GM21717 (cell line): ENCODE measurements at regions not wholly inside any gene's neighbourhood (a gene's known extent, or its start where the extent isn't known, plus 50 kb on each side); places are given as distances from the start of the nearest gene placed in this dataset.
"Not testable (repeated sequence)": the region's sequence is repeated elsewhere in the genome, so short reads cannot be mapped to it uniquely, and the experiment has no call there.

Source experiments
- ATAC-seq: cut with Tn5 transposase; IDR thresholded peaks from one replicate; pipeline ENCODE4 v1.9.1; 2021; ENCODE audit warnings: mild to moderate bottlenecking, moderate library complexity; ENCODE audit not compliant: unreplicated experiment

DNA sequence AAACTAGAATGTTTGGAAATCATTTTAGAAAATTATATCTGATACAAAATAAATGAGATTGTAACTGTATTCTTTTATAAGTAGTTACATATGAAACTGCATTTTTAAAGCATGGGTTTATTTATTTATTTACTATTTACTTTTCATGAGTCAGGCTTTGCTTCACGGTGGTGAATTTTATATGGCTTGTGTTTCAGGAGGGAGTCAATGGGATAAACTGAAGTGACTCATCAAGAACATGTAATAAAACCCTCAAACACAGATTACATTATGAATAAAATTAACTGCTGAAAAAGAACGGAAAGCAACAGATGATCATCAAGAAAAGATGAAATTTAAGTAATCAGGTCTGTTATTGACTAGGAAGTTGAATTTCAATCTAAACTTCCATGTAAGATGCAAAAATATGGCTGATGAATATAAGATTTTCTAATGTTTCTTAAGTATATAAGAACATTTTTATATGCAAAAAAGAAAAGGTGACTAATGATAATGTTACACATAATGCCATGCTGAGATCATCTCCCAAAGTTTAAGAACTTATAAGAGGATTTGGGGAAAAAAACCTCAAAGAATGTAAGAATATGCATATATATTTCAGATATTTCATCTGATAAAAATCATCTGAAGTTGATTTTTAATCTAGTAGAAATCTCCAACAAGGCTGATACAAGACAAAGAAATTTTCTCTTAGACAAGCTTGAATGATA lies 383.6 kb downstream of the SLITRK1 start:
- ATAC-seq: no peak

DNA sequence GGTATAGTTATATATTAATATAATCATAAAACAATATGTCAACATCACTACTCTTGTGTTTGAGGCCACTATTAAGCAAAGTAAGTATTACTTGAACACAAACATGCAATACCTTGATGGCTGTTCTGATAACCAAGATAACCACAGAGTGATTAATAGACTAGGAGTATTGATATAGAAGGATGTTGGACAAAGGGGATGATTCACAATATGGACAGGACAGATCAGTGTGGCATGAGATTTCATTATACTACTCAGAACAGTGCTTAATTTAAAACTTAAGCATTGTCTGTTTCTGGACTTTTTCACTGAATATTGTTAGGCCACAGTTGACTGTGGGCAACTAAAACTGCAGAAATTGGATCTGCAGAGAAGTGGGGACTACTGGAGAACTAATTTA lies 384.2 kb downstream of the SLITRK1 start:
- ATAC-seq: no peak

DNA sequence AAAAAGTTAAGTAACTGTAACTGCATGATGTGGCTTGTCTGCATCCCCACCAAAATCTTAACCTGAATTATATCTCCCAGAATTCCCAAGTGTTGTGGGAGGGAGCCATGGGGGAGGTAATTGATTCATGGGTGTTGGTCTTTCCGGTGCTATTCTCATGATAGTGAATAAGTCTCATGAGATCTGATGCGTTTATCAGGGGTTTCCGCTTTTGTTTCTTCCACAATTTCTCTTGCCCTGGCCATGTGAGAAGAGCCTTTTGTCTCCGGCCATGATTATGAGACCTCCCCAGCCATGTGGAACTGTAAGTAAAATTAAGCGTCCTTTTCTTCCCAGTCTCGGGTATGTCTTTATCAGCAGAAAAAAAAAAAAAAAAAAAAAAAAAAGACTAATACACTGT lies 385.8 kb downstream of the SLITRK1 start:
- ATAC-seq: no peak

DNA sequence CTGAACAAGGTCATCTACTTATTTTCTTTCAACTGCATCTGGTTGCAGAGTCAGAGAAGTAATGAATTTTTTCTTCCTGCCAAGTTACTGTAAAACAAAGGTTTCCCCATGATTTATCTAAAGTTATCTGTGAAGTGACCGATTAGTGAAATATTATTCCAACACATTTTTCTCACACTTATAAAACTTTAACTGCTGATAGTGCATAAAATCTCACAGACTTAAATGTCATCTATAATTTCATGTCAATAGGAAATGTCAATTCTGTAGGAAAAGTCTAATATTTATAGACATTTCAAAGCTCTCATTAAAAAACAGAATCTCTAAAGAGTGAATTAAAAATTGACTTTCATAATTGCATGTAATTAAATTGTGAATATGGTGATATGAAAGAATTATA lies 397.2 kb downstream of the SLITRK1 start:
- ATAC-seq: no peak

DNA sequence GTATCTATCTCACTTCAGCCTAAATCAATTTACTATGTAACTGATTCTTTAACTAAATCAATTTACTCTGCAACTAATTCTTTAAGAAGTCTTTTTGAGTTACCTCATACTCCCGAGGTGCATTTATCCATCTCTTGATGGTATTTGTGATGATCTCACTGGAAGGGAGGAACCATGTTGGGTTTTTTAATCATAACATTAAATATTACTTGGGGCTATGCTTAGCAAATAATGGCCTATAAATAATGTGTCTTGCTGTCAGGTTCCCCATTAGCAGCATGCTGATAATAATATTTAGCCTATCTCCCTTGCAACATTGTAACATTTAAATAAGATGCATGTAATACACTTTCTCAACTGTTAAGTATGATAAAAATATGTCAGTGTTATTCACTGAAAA lies 411.3 kb downstream of the SLITRK1 start:
- no peak for ATAC-seq

DNA sequence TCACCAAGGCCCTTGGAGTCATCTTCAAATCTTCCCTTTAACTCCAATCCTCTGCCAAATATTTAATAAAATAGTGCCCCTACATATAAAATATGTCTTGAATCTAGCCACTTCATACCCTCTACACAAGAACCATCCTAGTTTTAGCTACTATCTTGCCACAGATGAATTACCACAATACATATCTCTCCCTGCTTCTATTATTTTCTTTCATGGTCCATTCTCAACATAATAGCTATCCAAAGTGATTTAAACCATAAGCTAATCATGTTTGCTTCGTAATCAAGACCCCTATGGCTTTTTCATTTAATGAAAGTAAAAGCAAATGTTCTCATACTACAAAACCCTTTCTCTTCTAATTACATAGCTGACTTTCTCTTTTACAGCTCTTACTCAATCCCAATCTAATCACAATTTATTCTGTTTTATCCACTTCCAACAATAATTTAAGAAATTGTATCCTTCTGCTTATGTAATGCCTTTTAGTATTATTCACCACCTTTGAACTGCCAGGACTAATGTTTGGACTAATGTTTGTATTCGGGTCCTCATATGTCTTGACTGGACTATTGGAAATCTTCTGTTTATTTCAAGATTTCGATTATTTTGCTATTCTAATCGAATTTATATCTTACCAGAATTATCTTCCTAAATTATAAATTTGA lies 412.0 kb downstream of the SLITRK1 start:
- ATAC-seq: no peak

DNA sequence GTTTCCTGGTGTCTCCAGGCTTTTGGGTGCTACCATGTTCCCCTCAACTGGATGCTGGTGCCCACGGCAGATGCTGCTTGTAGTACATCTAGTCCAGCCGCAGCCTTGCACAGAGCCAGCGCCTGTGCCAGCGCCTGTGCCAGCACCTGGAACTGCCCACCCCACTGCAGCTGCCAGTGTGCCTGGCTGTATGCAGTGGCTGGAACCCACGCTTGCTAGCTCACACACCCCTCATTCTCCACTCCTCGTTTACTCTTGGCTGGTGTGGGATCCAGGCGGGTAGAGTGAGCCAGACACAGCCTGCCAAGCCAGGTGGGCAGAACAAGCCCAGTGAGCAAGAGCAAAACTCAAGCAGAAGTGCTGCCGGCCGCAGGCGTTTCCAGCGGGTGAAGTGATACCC lies 428.6 kb downstream of the SLITRK1 start:
- ATAC-seq: no peak

DNA sequence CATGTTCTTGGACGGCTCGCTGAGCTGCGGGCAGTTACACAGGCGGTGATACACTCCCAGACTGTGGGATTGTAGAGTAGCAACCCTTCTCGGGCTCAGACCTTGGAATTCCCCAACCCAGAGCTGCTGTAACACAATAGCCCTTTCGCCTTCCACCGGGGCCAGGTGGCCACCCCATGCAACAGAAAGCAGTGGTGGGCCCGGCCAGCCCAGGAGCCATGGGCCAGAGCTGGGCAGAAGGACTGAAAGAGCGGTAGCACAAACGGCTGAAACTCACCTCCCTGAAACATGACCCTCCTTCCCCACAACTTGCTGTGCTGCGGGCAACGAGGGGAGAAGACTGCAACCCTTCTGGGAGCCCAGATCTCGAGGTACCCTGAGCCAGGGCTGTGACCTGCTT lies 429.0 kb downstream of the SLITRK1 start:
- no peak for ATAC-seq

DNA sequence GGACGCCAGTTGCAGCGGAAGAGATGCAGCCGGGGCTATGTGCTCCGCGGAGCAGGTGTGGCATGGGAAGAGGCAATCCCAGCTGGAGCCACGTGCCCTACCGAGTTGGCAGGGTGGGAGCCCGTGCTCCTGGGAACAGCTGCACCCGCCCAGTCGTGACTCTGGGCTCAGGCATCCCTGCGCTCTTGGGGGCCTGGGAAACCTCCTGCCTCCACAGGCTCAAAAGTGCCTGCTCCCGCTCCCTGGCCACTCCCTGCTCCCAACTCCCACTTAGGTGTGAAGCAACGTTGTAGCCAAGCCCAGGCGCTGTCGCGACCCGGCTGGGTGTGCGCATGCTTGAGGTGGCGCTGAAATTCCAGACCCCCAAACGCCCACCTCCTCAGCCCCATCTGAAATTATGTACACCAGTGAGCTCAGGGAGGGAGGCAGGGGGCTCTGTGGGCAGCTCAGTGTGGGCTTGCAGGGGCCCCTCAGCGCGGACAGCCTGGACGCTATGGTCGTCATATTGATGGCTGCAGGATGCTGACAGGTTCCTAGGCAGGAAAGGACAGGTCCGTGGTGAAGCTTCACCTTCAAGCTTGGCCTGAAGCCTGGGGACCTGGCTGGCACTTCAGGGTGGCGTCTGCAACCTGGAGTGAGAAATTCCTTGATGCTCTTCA lies 429.9 kb downstream of the SLITRK1 start:
- no peak for ATAC-seq

DNA sequence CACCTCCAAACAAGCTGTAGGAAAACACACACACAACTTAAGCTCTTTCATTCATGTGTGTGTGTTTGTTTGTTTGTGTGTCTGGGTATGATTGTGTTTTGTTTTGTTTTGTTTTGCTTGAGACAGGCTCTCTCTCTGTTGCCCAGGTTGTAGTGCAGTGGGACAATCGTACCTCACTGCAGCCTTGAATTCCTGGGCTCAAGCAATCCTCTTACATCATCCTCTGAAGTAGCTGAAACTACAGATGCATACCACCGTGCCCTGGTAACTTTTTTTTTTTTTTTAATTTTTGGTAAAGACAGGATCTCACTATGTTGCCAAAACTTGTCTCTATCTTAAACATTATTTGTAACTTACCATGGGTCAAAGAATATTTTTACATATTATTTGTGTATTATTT lies 431.7 kb downstream of the SLITRK1 start:
- ATAC-seq: no peak

DNA sequence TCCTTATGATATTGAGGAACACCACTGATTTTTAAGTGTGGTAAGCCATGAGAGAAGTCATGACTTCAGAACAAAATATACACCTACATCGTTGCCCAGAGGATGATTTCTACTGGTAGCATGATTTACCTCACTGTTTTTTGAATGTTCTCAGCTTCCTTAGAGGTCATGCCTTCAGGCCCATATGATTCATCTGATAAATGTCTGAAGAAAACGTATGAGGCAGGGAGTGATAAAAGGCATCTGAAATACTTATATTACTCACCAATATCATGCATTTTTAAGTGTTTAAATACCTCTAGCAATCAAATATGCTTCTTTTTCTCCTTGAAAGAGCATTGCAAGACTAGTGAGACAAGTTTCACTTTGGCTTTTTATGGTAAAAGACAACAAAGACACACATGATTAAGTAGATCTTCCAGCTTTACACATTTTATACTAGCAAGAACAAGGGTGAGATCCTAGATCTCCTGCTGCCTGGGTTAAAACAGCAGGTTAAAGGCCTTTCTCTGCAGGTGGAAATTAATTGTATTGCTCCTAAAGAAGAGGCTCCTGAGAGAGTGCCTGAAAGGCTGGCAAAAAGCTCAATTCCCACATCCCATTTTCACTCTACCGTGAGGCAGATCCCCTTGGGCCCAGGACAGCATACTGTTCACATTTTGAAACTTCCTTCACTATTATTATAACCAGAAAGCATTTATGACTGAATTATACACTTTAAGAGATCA lies 432.4 kb downstream of the SLITRK1 start:
- ATAC-seq: no peak

DNA sequence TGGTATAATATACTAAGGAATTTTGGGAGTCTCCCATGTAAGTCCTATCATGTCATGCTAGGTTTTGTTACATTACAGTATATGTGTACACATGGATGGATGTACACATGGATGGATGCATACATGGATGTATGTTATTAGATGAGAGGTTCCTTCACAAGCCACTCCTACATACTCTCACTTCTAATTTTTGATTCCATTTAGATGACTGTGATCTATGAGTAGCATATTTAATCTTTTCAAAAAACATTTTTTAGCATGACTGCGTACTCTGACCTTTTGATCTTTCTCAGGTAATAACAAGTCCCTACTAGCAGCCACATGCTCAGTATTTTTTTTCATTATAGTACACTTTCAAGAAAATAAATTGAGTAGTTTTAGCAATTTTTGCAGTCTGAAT lies 441.8 kb downstream of the SLITRK1 start:
- no peak for ATAC-seq

DNA sequence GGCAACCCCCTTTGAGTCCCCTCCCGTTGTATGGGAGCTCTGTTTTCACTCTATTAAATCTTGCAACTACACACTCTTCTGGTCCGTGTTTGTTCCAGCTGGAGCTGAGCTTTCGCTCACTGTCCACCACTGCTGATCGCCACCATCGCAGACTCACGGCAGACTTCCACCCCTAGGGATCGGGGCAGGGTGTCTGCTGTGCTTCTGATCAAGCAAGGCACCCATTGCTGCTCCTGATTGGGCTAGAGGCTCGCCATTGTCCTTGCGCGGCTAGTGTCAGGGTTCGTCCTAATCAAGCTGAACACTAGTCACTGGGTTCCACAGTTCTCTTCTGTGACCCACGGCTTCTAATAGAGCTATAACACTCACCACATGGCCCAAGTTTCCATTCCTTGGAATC lies 442.8 kb downstream of the SLITRK1 start:
- ATAC-seq: not testable (repeated sequence)

DNA sequence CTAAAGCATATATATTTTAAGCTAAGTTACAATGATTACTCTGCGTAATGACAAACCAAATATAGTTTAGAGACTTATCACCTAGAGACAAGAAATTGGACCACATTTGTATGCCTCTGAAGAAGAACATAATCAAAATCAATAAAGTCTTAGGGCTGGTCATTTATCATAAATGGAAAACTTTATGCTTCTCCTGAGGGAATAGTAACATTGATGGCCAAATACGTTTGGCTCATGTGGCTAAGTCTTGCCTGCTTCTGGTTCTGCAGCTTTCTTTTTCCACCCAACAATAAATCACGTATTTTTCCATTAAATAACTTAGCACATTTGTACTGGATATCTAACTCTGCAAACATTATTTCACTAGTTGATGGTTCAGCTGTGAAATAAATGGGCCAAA lies 458.4 kb downstream of the SLITRK1 start:
- ATAC-seq: no peak

DNA sequence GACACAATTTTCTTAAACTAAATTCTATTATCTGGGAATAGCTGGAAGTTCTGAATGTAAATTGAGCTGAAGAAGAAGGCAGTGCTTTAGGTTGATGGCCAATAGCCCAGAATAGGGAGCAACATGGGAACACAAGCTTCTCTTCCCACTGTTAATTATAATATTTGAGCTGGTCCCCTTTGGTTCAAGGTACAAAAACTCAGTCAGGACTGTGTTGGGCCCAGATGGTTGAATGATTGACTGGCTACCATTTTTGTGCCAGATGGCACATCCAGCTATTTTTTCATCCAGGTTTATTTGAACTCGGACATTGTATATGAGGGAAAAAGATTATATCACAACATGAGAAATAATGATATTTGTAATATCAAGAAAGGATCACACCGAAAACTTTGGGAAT lies 458.9 kb downstream of the SLITRK1 start:
- ATAC-seq: no peak

DNA sequence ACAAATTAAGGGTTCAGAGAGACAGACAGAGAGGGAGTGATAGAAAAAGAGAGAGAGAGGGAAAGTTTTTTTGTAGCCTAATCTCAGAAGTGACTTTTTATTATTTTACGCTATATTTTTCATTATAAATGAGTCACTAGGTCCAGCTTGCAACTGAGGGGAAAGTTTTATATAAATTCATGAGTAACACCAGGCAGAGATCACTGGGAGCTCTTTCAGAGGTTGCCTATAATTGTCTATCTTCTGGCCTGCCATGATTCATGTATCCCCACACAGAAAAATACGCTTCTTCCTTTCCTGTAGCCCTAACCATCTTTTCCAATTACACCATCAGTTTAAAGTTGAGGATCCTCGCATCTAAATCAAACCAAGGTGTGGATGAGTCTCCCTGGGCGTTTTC lies 467.9 kb downstream of the SLITRK1 start:
- no peak for ATAC-seq

DNA sequence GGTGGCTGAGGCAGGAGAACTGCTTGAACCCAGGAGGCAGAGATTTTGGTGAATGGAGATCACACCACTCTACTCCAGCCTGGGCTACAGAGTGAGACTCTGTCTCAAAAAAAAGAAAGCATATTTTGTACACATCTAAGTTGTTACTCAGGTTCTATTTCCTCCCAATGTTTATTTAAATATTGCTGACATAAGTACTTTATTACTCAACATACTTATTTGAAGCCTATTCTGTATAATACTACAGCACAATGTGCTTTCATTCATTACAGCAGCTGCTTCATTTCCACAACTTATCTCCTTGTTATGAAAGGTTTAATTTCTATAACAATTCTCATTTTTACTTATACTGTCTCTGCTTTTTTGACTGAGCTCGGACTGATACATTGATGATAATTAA lies 495.7 kb downstream of the SLITRK1 start:
- no peak for ATAC-seq

DNA sequence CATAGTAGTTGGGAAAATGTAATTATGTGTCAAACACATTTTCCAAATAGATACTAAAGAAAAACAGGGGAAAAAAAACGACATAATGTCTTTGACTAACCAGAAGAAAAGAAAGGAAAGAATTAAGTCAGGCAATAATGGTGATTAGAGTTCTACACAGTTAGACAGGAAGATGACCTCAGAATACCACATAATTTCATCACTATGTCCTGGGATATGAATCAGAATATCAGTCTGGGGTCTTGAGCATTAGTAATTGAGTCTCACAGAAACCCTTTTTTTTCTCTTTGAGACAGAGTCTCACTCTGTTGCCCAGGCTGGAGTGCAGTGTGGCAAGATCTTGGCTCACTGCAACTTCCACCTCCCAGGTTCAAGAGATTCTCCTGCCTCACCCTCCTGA lies 503.4 kb downstream of the SLITRK1 start:
- no peak for ATAC-seq

DNA sequence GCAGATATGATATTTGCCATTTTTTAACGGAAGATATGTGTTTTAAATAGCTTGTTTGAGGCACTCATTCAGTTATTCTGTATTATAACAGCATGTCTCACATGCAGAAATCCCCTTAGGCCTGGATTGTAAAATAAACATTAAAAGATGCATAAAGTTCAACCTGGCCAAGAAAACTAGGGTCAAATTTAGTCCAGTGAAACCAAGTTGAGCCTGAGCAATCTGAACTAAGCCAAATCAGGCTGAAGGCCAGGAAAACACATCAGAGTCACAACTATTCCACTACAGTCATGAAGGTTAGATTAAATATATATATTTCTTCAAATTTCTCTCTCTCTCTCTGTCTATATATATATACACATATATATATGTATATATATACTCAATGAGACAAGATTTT lies 504.8 kb downstream of the SLITRK1 start:
- no peak for ATAC-seq

DNA sequence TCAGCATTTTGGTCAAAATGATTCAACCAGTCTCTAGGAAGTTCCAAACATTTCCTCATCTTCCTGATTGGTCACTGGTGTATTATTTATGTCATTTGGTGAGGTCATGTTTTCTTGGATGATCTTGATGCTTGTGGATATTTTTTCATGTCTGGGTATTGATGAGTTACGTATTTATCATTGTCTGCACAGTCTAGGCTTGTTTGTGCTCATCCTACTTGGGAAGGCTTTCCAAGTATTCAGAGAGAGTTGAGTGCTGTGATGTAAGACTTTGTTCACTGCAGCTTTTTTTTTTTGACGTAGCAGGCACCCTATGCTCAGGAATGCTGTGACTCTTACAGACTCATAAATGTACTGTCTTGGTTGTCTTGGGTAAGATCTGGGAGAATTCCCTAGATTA lies 509.5 kb downstream of the SLITRK1 start:
- ATAC-seq: no peak

DNA sequence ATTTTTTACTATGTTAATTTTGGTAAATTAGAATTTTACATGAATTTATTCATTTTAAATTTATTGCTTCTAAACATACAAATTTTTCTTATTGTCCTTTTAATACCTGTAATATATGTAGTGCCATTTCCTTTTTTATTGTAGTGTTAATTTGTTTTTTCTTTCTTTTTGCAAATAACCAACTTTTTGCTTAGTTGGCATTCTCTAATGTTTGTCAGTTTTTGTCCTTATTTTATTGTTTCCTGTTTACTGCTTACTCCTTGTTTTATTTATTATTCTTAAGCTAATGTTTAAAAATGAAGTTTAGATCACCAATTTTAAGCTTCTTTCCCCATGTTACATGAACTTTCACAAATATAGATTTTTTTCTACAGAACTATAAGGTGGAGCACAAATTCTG lies 516.6 kb downstream of the SLITRK1 start:
- no peak for ATAC-seq

DNA sequence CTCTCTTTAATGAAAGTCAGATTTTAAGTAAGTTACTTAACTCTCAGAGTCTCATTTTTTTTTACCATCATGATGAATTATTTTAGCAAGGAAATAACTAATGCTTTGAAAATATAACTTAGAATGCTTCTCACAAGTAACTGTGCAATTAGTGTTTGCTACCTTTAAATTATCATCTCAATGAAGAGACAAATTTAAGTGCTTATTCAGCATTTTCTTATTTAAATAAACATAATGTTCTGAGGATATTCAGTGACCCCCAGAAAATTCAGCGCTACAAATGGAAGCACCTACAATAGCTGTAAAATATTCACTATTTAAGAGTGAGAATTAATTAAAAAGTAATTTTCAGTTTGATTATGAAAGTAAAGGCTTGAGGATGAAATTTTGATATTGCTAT lies 527.2 kb downstream of the SLITRK1 start:
- ATAC-seq: no peak
